SH-SY5Y (cell line): ENCODE measurements at regions not wholly inside any gene's neighbourhood (a gene's known extent, or its start where the extent isn't known, plus 50 kb on each side); places are given as distances from the start of the nearest gene placed in this dataset.

ENCODE experiments used
- GATA2 ChIP-seq: IDR thresholded peaks from 2 replicates; pipeline ENCODE4 v1.6.1; 2011; ENCODE audit warnings: mild to moderate bottlenecking, low read depth, low read length
- GATA3 ChIP-seq: IDR thresholded peaks from 2 replicates; pipeline ENCODE4 v1.6.1; 2011; ENCODE audit warnings: low read depth, mild to moderate bottlenecking, low read length, moderate library complexity

GRCh38 chr10:100653957-100654781 is 91.2 kb upstream of the PAX2 start:
- TF ChIP-seq GATA3 (no peak), GATA2 (no peak)
